AG10803 (cell line): ENCODE measurements at regions not wholly inside any gene's neighbourhood (a gene's known extent, or its start where the extent isn't known, plus 50 kb on each side); places are given as distances from the start of the nearest gene placed in this dataset.

ENCODE experiments used
- DNase-seq: peaks from one replicate; pipeline ENCODE4 v3.0.0; 2010; ENCODE audit warnings: low read depth
- H3K4me3 ChIP-seq: 2 replicates; pipeline ENCODE4 v1.5.1; 2011; ENCODE audit warnings: mild to moderate bottlenecking, low read length, control low read depth
- TF ChIP-seq, protein P1 (sequence below): conservative IDR thresholded peaks from 2 replicates; pipeline ENCODE4 v1.5.1; 2011; ENCODE audit warnings: mild to moderate bottlenecking, low read length, control low read depth, inconsistent platforms

DNA sequence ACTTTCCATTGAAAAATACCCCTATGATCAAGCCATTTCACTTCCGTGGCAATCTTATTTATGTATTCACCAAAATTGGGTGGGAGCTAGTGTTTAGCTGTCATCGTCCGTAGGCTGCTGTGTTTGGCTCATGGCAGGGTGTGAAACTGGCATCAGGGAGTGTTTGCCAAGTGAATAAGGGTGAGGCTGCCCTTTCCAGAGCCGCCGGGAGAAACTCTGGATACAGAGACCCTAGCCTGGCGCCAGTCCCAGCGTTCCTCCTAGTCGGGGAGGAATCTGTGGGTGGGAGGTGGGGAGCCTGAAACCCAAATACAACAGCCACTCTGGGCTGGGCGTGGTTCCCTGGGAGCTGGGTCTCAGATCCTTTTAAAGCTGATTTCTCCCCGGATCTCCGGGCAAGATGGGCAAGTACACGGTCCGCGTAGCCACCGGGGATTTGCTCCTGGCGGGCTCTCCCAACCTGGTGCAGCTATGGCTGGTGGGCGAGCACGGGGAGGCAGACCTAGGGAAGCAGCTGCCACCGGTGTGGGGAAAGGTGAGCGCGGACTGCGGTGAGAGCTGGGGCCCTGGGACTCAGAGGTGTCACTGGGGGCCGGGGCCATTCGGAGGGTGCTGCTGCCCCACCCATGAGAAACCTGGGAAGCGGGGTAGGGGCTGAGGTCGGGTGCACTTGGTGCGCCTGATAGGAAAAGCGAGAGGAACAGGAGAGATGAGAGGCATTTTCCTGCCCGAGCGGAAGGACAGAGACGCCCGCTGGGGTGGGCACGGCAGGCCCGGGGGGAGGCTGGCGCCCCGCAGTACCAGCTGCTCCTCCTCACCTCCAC, 62.1 kb upstream of the TEKT1 start:
- DNase-seq, result no peak
- no peak overlapping the region for H3K4me3 ChIP-seq
- TF ChIP-seq, protein P1, sequence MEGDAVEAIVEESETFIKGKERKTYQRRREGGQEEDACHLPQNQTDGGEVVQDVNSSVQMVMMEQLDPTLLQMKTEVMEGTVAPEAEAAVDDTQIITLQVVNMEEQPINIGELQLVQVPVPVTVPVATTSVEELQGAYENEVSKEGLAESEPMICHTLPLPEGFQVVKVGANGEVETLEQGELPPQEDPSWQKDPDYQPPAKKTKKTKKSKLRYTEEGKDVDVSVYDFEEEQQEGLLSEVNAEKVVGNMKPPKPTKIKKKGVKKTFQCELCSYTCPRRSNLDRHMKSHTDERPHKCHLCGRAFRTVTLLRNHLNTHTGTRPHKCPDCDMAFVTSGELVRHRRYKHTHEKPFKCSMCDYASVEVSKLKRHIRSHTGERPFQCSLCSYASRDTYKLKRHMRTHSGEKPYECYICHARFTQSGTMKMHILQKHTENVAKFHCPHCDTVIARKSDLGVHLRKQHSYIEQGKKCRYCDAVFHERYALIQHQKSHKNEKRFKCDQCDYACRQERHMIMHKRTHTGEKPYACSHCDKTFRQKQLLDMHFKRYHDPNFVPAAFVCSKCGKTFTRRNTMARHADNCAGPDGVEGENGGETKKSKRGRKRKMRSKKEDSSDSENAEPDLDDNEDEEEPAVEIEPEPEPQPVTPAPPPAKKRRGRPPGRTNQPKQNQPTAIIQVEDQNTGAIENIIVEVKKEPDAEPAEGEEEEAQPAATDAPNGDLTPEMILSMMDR, result no peak

- no peak overlapping the region for H3K4me3 ChIP-seq
- TF ChIP-seq, protein P1, result peak; percentile 38
Measured at GRCh38 chr17:6894206-6894528, 62.6 kb upstream of the TEKT1 start.

DNA sequence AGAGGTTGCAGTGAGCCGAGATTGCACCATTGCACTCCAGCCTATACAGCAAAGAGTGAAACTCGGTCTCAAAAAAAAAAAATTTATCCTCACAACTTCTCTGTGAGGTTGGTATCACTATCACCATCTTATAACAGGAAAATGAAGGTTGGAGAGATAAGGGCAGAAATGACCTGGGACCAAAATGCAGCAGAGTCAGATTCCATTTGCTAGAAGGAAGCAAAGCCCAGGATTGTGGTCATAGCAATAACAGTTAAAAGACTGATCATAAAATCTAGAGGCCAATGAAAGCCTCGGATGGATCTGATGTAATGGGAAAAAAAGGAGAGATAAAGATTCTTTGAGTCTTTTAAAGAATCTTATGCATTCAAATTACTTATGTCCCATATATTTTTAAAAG, 69.6 kb upstream of the TEKT1 start:
- no peak overlapping the region for H3K4me3 ChIP-seq
- TF ChIP-seq, protein P1, result no peak
- DNase-seq, result no peak

More at GRCh38 chr17:6894206-6894528, 62.6 kb upstream of the TEKT1 start:
- no peak for DNase-seq

- TF ChIP-seq, protein P1, result no peak
- DNase-seq, result no peak
Measured at GRCh38 chr17:6903326-6903900, 71.9 kb upstream of the TEKT1 start.

GRCh38 chr17:6908807-6909206, 77.3 kb upstream of the TEKT1 start:
- no peak overlapping the region for H3K4me3 ChIP-seq
- no peak for DNase-seq
- TF ChIP-seq, protein P1, result no peak

More at GRCh38 chr17:6903326-6903900, 71.9 kb upstream of the TEKT1 start:
- no peak overlapping the region for H3K4me3 ChIP-seq

GRCh38 chr17:6910987-6911603, 79.6 kb upstream of the TEKT1 start:
- peak; percentile 55 for DNase-seq
- no peak overlapping the region for H3K4me3 ChIP-seq
- TF ChIP-seq, protein P1, result peak; percentile 81
